ENCODE measurements at regions not wholly inside any gene's neighbourhood (a gene's known extent, or its start where the extent isn't known, plus 50 kb on each side); places are given as distances from the start of the nearest gene placed in this dataset.

DNA sequence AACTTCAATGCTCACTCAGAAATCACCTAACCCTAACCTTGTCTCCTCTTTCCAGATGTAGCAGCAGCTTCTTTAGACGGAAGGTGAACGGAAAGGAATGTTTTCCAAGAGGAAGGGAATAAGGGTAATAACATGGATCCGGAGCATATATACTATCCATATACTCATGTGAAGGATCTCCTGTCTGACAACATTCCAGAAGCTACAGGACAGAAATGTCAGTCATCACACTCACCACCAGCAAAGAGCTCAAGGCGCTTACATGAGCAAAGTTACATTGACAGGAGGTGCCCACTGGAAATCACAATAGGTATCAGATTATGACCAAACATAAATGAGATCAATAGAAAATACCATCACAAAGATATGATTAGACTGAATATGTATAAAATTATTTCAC is 122.1 kb upstream of the CCDC28A start:
- 95 to 98% (median 97%) methylated on average over 4 of the region's 4 CpGs for WGBS, 5 donors
- H3K4me1 ChIP-seq: peaks cover 4 to 23% (median 11%) of the 10 kb centered on the region in 6 donors
- H3K4me3 ChIP-seq: no peak overlapping the region
- H3K9me3 ChIP-seq: no peaks in the 10 kb centered on the region
- no peak for DNase-seq
- no peak overlapping the region for H3K27ac ChIP-seq
- TF ChIP-seq POLR2AphosphoS5 (IDR thresholded peaks at IDR 0.05) (no peak), POLR2A (IDR thresholded peaks at IDR 0.05) (no peak)
- TF ChIP-seq, protein P1, sequence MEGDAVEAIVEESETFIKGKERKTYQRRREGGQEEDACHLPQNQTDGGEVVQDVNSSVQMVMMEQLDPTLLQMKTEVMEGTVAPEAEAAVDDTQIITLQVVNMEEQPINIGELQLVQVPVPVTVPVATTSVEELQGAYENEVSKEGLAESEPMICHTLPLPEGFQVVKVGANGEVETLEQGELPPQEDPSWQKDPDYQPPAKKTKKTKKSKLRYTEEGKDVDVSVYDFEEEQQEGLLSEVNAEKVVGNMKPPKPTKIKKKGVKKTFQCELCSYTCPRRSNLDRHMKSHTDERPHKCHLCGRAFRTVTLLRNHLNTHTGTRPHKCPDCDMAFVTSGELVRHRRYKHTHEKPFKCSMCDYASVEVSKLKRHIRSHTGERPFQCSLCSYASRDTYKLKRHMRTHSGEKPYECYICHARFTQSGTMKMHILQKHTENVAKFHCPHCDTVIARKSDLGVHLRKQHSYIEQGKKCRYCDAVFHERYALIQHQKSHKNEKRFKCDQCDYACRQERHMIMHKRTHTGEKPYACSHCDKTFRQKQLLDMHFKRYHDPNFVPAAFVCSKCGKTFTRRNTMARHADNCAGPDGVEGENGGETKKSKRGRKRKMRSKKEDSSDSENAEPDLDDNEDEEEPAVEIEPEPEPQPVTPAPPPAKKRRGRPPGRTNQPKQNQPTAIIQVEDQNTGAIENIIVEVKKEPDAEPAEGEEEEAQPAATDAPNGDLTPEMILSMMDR (IDR thresholded peaks at IDR 0.05 in 8 of 11, conservative IDR thresholded peaks at IDR 0.05 in 3 of 11): no peak
- no peaks in the 10 kb centered on the region for H3K27me3 ChIP-seq (replicated peaks in 1 of 7)
- H3K36me3 ChIP-seq: no peaks in the 10 kb centered on the region
- intact Hi-C loops (cut with DNase I; ENCODE audit: low total_unique reads): no loop called here

DNA sequence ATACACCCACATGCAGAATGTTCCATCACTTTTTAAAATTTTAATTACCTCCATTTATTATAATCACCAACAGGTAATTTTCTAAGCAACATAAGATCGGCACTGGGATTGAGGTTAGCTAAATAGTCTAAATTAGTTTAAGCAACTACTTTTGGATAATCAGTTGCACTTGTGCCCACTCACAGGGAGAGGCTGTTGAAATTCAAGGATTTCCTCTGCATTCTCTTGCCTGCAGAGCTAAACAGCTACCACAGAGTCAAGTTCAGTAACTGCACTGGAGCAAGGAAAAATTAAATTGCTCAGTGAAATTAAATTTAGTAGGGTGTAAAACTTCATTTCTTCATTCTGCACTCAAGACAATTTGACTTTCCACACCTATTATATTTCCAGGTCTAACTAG is 120.7 kb upstream of the CCDC28A start:
- DNase-seq: no peak
- peaks cover 4 to 23% (median 11%) of the 10 kb centered on the region in 6 donors for H3K4me1 ChIP-seq
- H3K27ac ChIP-seq: no peak overlapping the region
- H3K27me3 ChIP-seq (replicated peaks in 1 of 7): no peaks in the 10 kb centered on the region
- H3K36me3 ChIP-seq: no peaks in the 10 kb centered on the region
- H3K4me3 ChIP-seq: no peak overlapping the region
- 79 to 92% (median 87%) methylated on average over 1 of the region's 1 CpG for WGBS, 5 donors
- no peaks in the 10 kb centered on the region for H3K9me3 ChIP-seq
- intact Hi-C loops (cut with DNase I; ENCODE audit: low total_unique reads): no loop called here
- TF ChIP-seq POLR2AphosphoS5 (IDR thresholded peaks at IDR 0.05): no peak
- TF ChIP-seq POLR2A (IDR thresholded peaks at IDR 0.05): no peak
- TF ChIP-seq, protein P1 (IDR thresholded peaks at IDR 0.05 in 8 of 11, conservative IDR thresholded peaks at IDR 0.05 in 3 of 11): no peak

DNA sequence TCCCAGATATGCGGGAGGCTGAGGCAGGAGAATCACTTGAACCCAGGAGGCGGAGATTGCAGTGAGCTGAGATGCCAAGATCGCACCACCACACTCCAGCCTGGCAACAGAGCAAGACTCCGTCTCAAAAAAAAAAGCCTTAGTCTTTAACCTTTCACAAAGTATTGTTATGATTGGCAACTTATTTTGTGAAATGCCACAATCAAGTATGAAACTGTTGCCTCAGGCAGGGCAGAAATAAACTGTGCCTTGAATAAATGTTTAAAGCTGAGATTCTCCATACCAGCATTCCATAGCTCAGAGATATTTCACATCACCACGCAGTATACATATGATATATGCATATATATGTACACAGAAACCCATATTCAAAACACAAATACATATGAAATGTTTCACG is 120.1 kb upstream of the CCDC28A start:
- H3K27ac ChIP-seq: no peak overlapping the region
- peaks cover 4 to 23% (median 11%) of the 10 kb centered on the region in 6 donors for H3K4me1 ChIP-seq
- H3K27me3 ChIP-seq (replicated peaks in 1 of 7): no peaks in the 10 kb centered on the region
- H3K36me3 ChIP-seq: no peaks in the 10 kb centered on the region
- H3K4me3 ChIP-seq: no peak overlapping the region
- intact Hi-C loops (cut with DNase I; ENCODE audit: low total_unique reads): no loop called here
- H3K9me3 ChIP-seq: no peaks in the 10 kb centered on the region
- TF ChIP-seq, protein P1 (IDR thresholded peaks at IDR 0.05 in 8 of 11, conservative IDR thresholded peaks at IDR 0.05 in 3 of 11): no peak
- no peak for TF ChIP-seq POLR2A (IDR thresholded peaks at IDR 0.05)
- no peak for TF ChIP-seq POLR2AphosphoS5 (IDR thresholded peaks at IDR 0.05)
- WGBS, 5 donors: 74 to 91% (median 87%) methylated on average over 6 of the region's 6 CpGs
- no peak for DNase-seq

DNA sequence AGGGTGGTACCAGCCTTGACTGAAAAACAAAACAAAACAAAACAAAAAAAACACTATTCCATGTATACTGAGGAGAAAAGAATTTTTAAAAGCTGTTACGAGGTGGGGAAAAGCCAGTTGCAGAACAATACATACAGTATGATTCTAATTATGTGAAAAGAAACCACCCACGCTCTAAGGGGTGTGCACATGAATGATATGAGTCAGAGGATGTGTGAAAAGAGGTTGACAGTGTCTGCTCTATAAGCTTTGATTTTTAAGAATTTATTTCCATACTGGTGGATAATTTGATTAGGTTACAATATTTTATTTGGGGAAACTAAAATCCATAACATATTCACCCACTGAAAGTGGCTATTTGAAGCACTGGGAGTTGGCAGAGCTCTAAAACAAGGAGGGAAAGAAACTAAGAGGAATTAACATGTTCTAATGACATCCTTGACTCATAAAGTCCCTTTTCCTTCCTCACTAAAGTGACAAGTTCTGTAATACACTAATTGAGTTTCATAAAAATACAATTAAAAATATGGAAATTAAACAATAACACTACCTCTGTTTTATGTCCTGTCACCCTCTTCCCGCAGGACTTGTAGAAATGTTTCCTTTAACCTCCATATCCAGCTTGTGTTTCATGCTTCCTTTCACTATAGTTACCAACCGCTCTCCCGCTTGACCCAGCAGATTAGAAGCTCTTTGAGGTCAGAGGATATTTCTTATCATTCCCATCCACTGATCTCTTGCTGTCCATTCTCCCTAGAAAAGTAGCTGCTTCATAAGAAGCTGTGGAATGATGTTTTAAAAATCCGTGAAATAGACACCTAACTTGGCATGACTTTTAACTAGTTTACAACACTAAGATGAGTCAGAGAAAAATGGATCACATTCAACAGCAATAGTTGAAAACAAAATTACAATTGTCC is 118.6 kb upstream of the CCDC28A start:
- Histone ChIP-seq H3K9me3 (no peaks in the 10 kb centered on the region), H3K36me3 (no peaks in the 10 kb centered on the region), H3K27me3 (replicated peaks in 1 of 7) (no peaks in the 10 kb centered on the region), H3K4me3 (no peak overlapping the region), H3K27ac (no peak overlapping the region), H3K4me1 (peaks cover 4 to 23% (median 11%) of the 10 kb centered on the region in 6 donors)
- DNase-seq: no peak
- whole genome bisulfite sequencing, 5 donors: 57 to 70% (median 68%) methylated on average over 6 of the region's 6 CpGs
- TF ChIP-seq, protein P1 (IDR thresholded peaks at IDR 0.05 in 8 of 11, conservative IDR thresholded peaks at IDR 0.05 in 3 of 11): no peak
- TF ChIP-seq POLR2AphosphoS5 (IDR thresholded peaks at IDR 0.05): no peak
- TF ChIP-seq POLR2A (IDR thresholded peaks at IDR 0.05): no peak
- intact Hi-C loops (cut with DNase I; ENCODE audit: low total_unique reads): no loop called here

Measured in spleen (tissue), 11 donors.